GM12873 (cell line): ENCODE measurements at regions not wholly inside any gene's neighbourhood (a gene's known extent, or its start where the extent isn't known, plus 50 kb on each side); places are given as distances from the start of the nearest gene placed in this dataset.

Experiments used
- TF ChIP-seq, protein P1 (sequence below): IDR thresholded peaks from 2 replicates; pipeline ENCODE4 v1.5.1; 2012; ENCODE audit warnings: low read depth, mild to moderate bottlenecking, moderate library complexity, low read length, control low read depth; ENCODE audit not compliant: insufficient read depth; ENCODE audit errors: missing control alignments

DNA sequence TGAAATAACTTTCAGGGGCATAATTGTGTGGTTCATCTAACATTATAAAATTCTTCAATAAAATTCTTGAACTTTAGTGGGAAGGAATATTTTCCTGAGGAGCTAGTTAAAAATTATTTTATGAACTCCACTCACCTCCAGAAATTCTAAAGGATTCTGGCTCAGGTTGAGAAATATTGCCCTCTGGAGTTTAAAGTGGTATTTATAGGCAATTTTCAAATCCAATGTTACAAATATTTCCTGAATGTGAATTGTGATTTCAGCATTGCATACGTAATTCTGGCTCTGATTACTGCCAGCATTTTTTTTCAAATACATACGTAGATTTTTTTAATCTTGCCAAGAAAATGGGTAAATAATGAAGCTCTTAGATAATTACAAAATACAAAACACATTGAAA is 598.2 kb upstream of the ANO3 start:
- TF ChIP-seq, protein P1, sequence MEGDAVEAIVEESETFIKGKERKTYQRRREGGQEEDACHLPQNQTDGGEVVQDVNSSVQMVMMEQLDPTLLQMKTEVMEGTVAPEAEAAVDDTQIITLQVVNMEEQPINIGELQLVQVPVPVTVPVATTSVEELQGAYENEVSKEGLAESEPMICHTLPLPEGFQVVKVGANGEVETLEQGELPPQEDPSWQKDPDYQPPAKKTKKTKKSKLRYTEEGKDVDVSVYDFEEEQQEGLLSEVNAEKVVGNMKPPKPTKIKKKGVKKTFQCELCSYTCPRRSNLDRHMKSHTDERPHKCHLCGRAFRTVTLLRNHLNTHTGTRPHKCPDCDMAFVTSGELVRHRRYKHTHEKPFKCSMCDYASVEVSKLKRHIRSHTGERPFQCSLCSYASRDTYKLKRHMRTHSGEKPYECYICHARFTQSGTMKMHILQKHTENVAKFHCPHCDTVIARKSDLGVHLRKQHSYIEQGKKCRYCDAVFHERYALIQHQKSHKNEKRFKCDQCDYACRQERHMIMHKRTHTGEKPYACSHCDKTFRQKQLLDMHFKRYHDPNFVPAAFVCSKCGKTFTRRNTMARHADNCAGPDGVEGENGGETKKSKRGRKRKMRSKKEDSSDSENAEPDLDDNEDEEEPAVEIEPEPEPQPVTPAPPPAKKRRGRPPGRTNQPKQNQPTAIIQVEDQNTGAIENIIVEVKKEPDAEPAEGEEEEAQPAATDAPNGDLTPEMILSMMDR: no peak

GRCh38 chr11:25734591-25735211 is 597.2 kb upstream of the ANO3 start:
- TF ChIP-seq, protein P1: no peak

DNA sequence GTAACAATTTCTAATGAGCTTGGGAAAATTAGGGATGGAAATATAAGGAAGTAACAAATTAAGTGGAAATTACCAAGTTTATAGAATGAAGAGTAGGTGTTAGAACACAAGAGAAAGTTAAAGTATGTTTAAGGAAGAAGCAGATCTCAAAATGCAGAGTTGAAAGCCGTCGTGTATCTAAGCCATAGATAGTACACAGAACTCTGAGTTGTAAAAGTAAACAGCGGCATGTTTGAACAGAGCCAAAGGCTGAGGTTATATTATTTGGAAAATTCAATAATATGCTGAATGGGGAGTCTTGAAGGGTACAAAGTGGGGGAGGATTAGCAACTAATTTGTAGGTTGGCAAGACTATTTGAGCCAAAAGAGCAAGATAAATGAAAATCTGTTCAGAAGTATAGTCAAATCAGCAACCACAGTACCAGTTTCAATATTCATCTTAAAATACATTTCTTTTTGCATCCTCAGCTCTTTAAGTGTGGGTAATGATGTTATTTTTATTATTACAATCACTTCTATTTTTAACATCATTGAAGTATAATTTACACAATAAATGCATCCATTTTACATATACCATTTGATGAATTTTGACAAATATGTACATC is 594.8 kb upstream of the ANO3 start:
- TF ChIP-seq, protein P1: no peak

GRCh38 chr11:25741886-25742285 is 590.0 kb upstream of the ANO3 start:
- TF ChIP-seq, protein P1: no peak

DNA sequence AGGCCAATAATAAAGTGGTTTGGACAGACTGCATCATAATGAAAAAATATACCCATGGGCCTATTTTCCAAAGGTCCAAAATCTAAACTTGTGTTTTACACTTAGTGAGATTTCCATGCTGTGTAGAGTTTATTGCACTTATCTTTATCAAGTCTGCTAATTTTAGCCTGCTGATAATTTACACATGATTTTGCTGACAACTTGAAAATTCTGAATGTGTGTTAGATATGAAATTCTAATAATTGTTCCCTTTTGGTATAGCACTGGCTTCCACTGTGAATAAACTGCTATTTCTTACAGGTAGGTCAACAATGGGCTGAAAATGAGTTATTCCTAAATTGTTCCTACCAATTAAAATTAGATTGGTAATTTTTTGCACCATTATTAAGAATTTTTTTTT is 589.1 kb upstream of the ANO3 start:
- TF ChIP-seq, protein P1: no peak

GRCh38 chr11:25755381-25755780 is 576.5 kb upstream of the ANO3 start:
- TF ChIP-seq, protein P1: no peak

DNA sequence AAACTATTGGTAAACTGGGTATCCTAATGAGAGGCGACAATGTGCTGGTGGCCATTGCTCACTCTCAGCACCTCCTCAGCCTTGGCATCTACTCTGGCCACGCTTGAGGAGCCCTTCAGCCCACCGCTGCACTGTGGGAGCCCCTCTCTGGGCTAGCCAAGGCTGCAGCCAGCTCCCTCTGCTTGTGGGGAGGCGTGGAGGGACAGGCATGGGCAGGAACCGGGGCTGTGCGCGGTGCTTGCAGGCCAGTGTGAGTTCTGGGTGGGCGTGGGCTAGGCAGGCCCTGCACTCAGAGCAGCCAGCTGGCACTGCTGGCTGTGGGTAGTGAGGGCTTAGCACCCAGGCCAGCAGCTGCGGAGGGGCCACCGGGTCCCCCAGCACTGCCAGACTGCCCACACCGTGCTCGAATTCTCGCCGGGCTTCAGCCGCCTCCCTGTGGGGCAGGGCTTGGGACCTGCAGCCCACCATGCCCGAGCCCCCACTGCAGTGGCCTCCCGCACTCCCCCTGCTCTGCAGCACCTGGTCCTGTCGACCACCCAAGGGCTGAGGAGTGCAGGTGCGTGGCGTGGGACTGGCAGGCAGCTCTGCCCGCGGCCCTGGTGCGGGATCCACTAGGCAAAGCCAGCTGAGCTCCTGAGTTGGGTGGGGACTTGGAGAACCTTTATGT is 575.9 kb upstream of the ANO3 start:
- TF ChIP-seq, protein P1: no peak
